A549 (cell line): ENCODE measurements at regions not wholly inside any gene's neighbourhood (a gene's known extent, or its start where the extent isn't known, plus 50 kb on each side); places are given as distances from the start of the nearest gene placed in this dataset.
"Not testable (repeated sequence)": the region's sequence is repeated elsewhere in the genome, so short reads cannot be mapped to it uniquely, and the experiment has no call there.

Experiments
- BHLHE40 ChIP-seq: IDR thresholded peaks from 2 replicates; pipeline ENCODE4 v1.6.1; 2012; ENCODE audit warnings: low read depth, low read length, inconsistent platforms
- EP300 ChIP-seq, 2 experiments: fragments of >200 bp; sonication (Bioruptor Twin); formaldehyde crosslinking; IDR thresholded peaks; 2 replicates in 1 of 2; 3 replicates in 1 of 2; pipeline ENCODE4 v1.6.1; 2016 to 2017
- RAD21 ChIP-seq, 2 experiments: fragments of >200 bp in 1 of 2; sonication (Bioruptor Twin) in 1 of 2; formaldehyde crosslinking in 1 of 2; IDR thresholded peaks in 1 of 2; conservative IDR thresholded peaks in 1 of 2; 2 replicates in 1 of 2; 3 replicates in 1 of 2; pipeline ENCODE4 v1.6.1; 2012 to 2018; ENCODE audit warnings: inconsistent platforms in 1 of 2
- TF ChIP-seq, protein P1 (sequence below): IDR thresholded peaks from 2 replicates; pipeline ENCODE4 v1.6.1; 2012
- TF ChIP-seq, protein P2 (sequence below): fragments of >200 bp; sonication (Bioruptor Twin); formaldehyde crosslinking; IDR thresholded peaks from 3 replicates; pipeline ENCODE4 v1.5.1; 2016

DNA sequence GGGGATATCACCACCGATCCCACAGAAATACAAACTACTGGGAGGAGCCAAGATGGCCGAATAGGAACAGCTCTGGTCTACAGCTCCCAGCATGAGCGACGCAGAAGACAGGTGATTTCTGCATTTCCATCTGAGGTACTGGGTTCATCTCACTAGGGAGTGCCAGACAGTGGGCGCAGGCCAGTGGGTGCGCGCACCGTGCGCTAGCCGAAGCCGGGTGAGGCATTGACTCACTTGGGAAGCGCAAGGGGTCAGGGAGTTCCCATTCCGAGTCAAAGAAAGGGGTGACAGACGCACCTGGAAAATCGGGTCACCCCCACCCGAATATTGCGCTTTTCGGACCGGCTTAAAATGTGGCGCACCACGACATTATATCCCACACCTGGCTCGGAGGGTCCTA, 261.2 kb downstream of the RMST start:
- TF ChIP-seq EP300 (IDR thresholded peaks at IDR 0.05); RAD21 (conservative IDR thresholded peaks at IDR 0.05 in 1 of 2, IDR thresholded peaks at IDR 0.05 in 1 of 2); BHLHE40: not testable (repeated sequence)
- TF ChIP-seq, protein P1, sequence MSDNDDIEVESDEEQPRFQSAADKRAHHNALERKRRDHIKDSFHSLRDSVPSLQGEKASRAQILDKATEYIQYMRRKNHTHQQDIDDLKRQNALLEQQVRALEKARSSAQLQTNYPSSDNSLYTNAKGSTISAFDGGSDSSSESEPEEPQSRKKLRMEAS, result not testable (repeated sequence)
- TF ChIP-seq, protein P2, sequence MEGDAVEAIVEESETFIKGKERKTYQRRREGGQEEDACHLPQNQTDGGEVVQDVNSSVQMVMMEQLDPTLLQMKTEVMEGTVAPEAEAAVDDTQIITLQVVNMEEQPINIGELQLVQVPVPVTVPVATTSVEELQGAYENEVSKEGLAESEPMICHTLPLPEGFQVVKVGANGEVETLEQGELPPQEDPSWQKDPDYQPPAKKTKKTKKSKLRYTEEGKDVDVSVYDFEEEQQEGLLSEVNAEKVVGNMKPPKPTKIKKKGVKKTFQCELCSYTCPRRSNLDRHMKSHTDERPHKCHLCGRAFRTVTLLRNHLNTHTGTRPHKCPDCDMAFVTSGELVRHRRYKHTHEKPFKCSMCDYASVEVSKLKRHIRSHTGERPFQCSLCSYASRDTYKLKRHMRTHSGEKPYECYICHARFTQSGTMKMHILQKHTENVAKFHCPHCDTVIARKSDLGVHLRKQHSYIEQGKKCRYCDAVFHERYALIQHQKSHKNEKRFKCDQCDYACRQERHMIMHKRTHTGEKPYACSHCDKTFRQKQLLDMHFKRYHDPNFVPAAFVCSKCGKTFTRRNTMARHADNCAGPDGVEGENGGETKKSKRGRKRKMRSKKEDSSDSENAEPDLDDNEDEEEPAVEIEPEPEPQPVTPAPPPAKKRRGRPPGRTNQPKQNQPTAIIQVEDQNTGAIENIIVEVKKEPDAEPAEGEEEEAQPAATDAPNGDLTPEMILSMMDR, result not testable (repeated sequence)
